Panc1 (cell line): ENCODE measurements at regions not wholly inside any gene's neighbourhood (a gene's known extent, or its start where the extent isn't known, plus 50 kb on each side); places are given as distances from the start of the nearest gene placed in this dataset.

Experiments
- CTCF ChIP-seq: fragments of 450-650 bp; IDR thresholded peaks from 2 replicates; pipeline ENCODE4 v1.5.1; 2017; ENCODE audit warnings: mild to moderate bottlenecking
- POLR2AphosphoS5 ChIP-seq: IDR thresholded peaks from 2 replicates; pipeline ENCODE4 v1.6.1; 2012; ENCODE audit warnings: mild to moderate bottlenecking, low read depth, low read length, moderate library complexity
- REST ChIP-seq, 2 experiments: IDR thresholded peaks; 2 replicates each; pipeline ENCODE4 v1.6.1; 2011 to 2012; ENCODE audit warnings: low read depth in 2 of 2, control low read depth in 1 of 2, low read length in 1 of 2, mild to moderate bottlenecking in 1 of 2, moderate library complexity in 1 of 2; ENCODE audit not compliant: insufficient read depth in 1 of 2

GRCh38 chr4:138696058-138696457 is 319.5 kb upstream of the NOCT start:
- TF ChIP-seq CTCF, result no peak
- no peak for TF ChIP-seq POLR2AphosphoS5
- no peak for TF ChIP-seq REST (IDR thresholded peaks at IDR 0.05; ENCODE audit: insufficient read depth in 1 of 2, low read depth in 2 of 2, low read length in 1 of 2)
